Upper lobe of left lung (tissue), 6 donors: ENCODE measurements at regions not wholly inside any gene's neighbourhood (a gene's known extent, or its start where the extent isn't known, plus 50 kb on each side); places are given as distances from the start of the nearest gene placed in this dataset.

ENCODE experiments used
- ATAC-seq, 2 donors: fragments of 200-7000 bp; cut with Tn5 transposase; one replicate each; pipeline ENCODE4 v1.9.1; 2022; ENCODE audit warnings: mild to moderate bottlenecking in 2 of 2, moderate library complexity in 2 of 2; ENCODE audit not compliant: low FRiP score in 2 of 2
- DNase-seq, 2 donors: peaks; one replicate each; pipeline ENCODE4 v3.0.0-alpha.2; 2019 to 2020
- H3K27ac ChIP-seq, 4 donors: fragments of 200-600 bp; sonication (generic); one replicate each; pipeline ENCODE4 v1.5.1; 2016 to 2019
- H3K27me3 ChIP-seq, 4 donors: fragments of 200-600 bp; sonication (generic); one replicate each; pipeline ENCODE4 v1.5.1; 2017 to 2019
- H3K36me3 ChIP-seq, 4 donors: fragments of 200-600 bp; sonication (generic); one replicate each; pipeline ENCODE4 v1.5.1; 2016 to 2019
- H3K4me1 ChIP-seq, 4 donors: fragments of 200-600 bp; sonication (generic); one replicate each; pipeline ENCODE4 v1.5.1; 2018 to 2019
- H3K4me3 ChIP-seq, 4 donors: fragments of 200-600 bp; sonication (generic); one replicate each; pipeline ENCODE4 v1.5.1; 2017 to 2019; ENCODE audit warnings: mild to moderate bottlenecking in 2 of 4, moderate library complexity in 1 of 4
- H3K9me3 ChIP-seq, 4 donors: fragments of 200-600 bp; sonication (generic); one replicate each; pipeline ENCODE4 v1.5.1; 2018 to 2019
- EP300 ChIP-seq, 4 donors: sonication (generic); formaldehyde crosslinking; IDR thresholded peaks; one replicate each; pipeline ENCODE4 v1.5.1; 2017; ENCODE audit warnings: antibody characterized with exemption in 4 of 4, control low read depth in 2 of 4
- POLR2A ChIP-seq, 4 donors: fragments of 450-650 bp; IDR thresholded peaks; one replicate each; pipeline ENCODE4 v1.5.1; 2016 to 2017; ENCODE audit warnings: antibody characterized with exemption in 4 of 4, mild to moderate bottlenecking in 2 of 4
- POLR2AphosphoS5 ChIP-seq, 2 donors: sonication (generic); formaldehyde crosslinking; IDR thresholded peaks; one replicate each; pipeline ENCODE4 v1.5.1; 2017; ENCODE audit warnings: antibody characterized with exemption in 2 of 2
- WGBS, 2 donors: methylation state at CpG; one replicate each; pipeline ENCODE4 v1.1.5; 2017 to 2018; 5-methylcytosine and 5-hydroxymethylcytosine counted together
- TF ChIP-seq, protein P1 (sequence below), 6 experiments: fragments of 450-650 bp in 4 of 6; fragments of 200-600 bp in 2 of 6; sonication (generic) in 2 of 6; IDR thresholded peaks; one replicate each; pipeline ENCODE4 v1.5.1; 2016 to 2019; ENCODE audit warnings: antibody characterized with exemption in 6 of 6
- donor health status: DM: no; HTN: no; CAD: no; lungs with moderate emphysema.
- donor health status: DM: no; HTN: yes; CAD: no; lungs with severe emphysema.

DNA sequence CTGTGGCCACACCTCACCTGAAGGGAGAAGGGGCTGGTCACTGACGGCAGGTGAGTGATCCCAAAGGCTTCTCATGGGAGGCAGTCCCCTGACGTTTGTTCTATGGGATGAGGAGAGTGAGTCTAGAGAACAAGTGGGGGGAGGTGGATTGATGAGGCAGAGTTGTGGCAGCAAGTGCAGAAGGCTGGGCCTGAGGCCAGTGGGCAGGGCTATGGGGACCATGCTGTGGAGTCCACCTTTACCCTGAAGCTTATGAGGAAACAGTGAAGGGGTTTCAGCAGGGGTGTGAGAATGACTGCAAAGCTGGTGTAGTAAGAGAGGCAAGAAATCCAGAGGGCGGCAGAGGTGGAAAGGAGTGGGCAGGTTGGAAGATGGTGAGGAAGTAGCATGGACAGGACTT, 96.9 kb upstream of the PFN2 start:
- ATAC-seq = no peak

DNA sequence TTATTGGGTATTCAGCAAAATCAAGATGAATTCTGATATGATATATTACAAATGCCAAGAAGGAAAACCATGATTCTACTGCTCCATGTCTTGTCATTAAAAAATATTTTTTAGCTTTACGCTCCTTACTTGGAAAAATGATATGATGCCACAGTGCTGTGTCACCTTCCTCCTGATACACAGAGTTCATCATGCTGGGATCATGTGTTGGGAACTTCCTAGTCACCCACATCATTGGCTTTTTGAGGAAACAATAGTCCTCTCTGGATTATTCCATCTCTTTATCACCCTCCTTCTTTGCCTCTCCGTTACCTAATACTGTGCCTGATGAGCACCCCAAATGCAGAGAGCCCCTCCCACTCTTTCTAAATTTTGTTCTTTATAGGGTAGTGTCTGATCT, 94.3 kb upstream of the PFN2 start:
- Histone ChIP-seq H3K27ac (no peak overlapping the region), H3K27me3 (no peaks in the 10 kb centered on the region), H3K36me3 (no peaks in the 10 kb centered on the region), H3K9me3 (no peaks in the 10 kb centered on the region), H3K4me3 (no peak overlapping the region), H3K4me1 (no peaks in the 10 kb centered on the region)
- no peak for DNase-seq
- TF ChIP-seq, protein P1, sequence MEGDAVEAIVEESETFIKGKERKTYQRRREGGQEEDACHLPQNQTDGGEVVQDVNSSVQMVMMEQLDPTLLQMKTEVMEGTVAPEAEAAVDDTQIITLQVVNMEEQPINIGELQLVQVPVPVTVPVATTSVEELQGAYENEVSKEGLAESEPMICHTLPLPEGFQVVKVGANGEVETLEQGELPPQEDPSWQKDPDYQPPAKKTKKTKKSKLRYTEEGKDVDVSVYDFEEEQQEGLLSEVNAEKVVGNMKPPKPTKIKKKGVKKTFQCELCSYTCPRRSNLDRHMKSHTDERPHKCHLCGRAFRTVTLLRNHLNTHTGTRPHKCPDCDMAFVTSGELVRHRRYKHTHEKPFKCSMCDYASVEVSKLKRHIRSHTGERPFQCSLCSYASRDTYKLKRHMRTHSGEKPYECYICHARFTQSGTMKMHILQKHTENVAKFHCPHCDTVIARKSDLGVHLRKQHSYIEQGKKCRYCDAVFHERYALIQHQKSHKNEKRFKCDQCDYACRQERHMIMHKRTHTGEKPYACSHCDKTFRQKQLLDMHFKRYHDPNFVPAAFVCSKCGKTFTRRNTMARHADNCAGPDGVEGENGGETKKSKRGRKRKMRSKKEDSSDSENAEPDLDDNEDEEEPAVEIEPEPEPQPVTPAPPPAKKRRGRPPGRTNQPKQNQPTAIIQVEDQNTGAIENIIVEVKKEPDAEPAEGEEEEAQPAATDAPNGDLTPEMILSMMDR (IDR thresholded peaks at IDR 0.05) = no peak
- no peak for TF ChIP-seq EP300 (IDR thresholded peaks at IDR 0.05)
- no peak for TF ChIP-seq POLR2AphosphoS5 (IDR thresholded peaks at IDR 0.05)
- no peak for TF ChIP-seq POLR2A (IDR thresholded peaks at IDR 0.05)
- no peak for ATAC-seq
- 92 to 94% methylated on average over 2 of the region's 2 CpGs for WGBS, 2 donors

More for the DNA sequence above, 96.9 kb upstream of the PFN2 start:
- H3K4me1 ChIP-seq = no peaks in the 10 kb centered on the region
- no peak for DNase-seq
- H3K27ac ChIP-seq = no peak overlapping the region
- H3K9me3 ChIP-seq = no peaks in the 10 kb centered on the region
- no peak for TF ChIP-seq POLR2A (IDR thresholded peaks at IDR 0.05)
- TF ChIP-seq, protein P1 (IDR thresholded peaks at IDR 0.05) = no peak
- TF ChIP-seq POLR2AphosphoS5 (IDR thresholded peaks at IDR 0.05) = no peak
- no peak for TF ChIP-seq EP300 (IDR thresholded peaks at IDR 0.05)
- no peak overlapping the region for H3K4me3 ChIP-seq
- no peaks in the 10 kb centered on the region for H3K36me3 ChIP-seq
- 66 to 86% methylated on average over 3 of the region's 3 CpGs for WGBS, 2 donors
- no peaks in the 10 kb centered on the region for H3K27me3 ChIP-seq

DNA sequence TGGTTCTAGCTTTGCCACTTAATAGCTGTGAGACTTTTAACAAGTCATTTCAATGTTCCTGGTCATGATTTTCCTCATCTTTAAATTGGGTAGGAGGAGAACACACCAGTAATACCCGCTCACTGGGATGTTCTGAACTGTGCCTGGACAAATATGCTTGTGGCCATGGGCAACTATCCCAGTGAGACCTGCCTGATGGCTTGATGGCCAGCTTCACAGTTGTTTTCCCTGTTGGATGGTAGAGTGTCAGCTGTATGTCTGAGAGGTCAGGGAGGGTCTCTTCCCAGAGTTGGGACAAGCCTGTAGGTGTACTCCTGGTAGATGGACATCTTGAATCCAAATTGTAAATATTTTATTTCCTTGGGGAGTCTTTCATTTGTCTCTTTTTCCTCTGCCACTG, 92.5 kb upstream of the PFN2 start:
- H3K4me3 ChIP-seq = no peak overlapping the region

DNA sequence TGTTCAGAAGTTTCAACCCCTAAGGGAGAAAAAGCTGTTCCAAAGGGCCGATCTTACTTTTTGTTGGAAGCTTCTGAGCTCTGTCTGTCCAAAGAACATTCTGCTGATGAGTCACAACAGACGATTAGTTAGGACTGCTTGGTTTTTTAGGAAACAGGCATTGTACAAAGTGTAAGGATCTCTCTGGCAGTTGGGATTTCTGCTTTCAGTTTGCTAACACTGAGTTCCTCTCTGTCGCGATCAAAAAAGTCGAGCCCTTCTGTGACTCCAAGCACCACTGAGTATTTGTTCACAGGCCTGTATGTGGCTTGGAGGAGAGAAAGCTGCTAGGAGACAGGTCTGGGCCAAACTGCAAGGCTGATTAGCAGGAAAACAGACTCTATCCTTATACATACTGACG, 91.8 kb upstream of the PFN2 start:
- H3K4me1 ChIP-seq = no peaks in the 10 kb centered on the region
- WGBS, 2 donors = 46 to 62% methylated on average over 6 of the region's 6 CpGs
- TF ChIP-seq POLR2AphosphoS5 (IDR thresholded peaks at IDR 0.05) = no peak
- no peak for TF ChIP-seq EP300 (IDR thresholded peaks at IDR 0.05)
- TF ChIP-seq, protein P1 (IDR thresholded peaks at IDR 0.05) = no peak
- no peak for TF ChIP-seq POLR2A (IDR thresholded peaks at IDR 0.05)
- no peak for DNase-seq
- no peaks in the 10 kb centered on the region for H3K36me3 ChIP-seq
- peak overlapping the region in 3 of 4 donors; percentile 5 to 40 (median 38) for H3K27ac ChIP-seq
- ATAC-seq = peak in 1 of 2 donors; percentile 81
- H3K9me3 ChIP-seq = no peaks in the 10 kb centered on the region
- no peak overlapping the region for H3K4me3 ChIP-seq
- H3K27me3 ChIP-seq = no peaks in the 10 kb centered on the region

More for the DNA sequence above, 92.5 kb upstream of the PFN2 start:
- no peaks in the 10 kb centered on the region for H3K9me3 ChIP-seq
- 89 to 100% methylated on average over 1 of the region's 1 CpG for WGBS, 2 donors
- DNase-seq (no peak), ATAC-seq (no peak)
- no peak overlapping the region for H3K27ac ChIP-seq
- H3K36me3 ChIP-seq = no peaks in the 10 kb centered on the region
- H3K4me1 ChIP-seq = no peaks in the 10 kb centered on the region
- TF ChIP-seq EP300 (IDR thresholded peaks at IDR 0.05) (no peak), POLR2AphosphoS5 (IDR thresholded peaks at IDR 0.05) (no peak), POLR2A (IDR thresholded peaks at IDR 0.05) (no peak)
- TF ChIP-seq, protein P1 (IDR thresholded peaks at IDR 0.05) = no peak
- no peaks in the 10 kb centered on the region for H3K27me3 ChIP-seq

DNA sequence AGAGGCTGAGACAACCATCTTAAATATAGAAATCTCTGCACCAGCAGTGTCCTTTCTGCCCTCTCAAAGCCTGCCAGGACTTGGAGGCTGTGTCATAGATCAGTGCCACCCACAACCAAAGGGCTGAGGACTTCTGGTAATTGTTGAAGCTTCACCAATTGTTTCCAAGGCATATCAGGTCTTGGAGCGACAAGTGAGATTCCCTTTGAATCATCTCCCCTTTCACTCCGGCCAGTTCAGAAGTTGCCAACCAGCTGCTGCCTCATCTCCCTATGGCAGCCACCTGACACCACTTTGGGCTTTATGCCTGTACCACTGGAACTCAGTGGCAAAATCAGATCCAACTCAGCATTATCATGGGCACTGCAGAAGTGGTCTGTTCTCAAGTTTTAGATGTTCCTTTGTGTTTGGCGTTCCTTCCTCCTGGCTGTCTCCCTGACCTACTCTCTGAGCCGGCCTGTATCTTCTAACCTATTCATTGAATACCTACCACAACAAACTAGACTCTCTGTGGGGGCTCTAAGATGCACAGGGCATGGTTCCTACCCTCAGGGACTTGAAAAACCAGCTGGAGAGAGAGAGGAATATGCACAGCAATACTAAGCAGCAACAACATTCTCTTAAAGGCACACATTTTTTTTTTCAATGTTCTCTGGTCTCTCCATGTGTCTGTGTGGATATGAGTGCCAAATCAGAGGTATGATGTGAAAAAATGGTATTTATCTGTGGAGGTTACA, 90.8 kb upstream of the PFN2 start:
- ATAC-seq (no peak), DNase-seq (no peak)
- no peaks in the 10 kb centered on the region for H3K36me3 ChIP-seq
- H3K9me3 ChIP-seq = no peaks in the 10 kb centered on the region
- no peaks in the 10 kb centered on the region for H3K27me3 ChIP-seq
- WGBS, 2 donors = 94 to 96% methylated on average over 4 of the region's 4 CpGs
- no peaks in the 10 kb centered on the region for H3K4me1 ChIP-seq
- no peak overlapping the region for H3K27ac ChIP-seq
- no peak overlapping the region for H3K4me3 ChIP-seq
- TF ChIP-seq POLR2A (IDR thresholded peaks at IDR 0.05) (no peak), EP300 (IDR thresholded peaks at IDR 0.05) (no peak), POLR2AphosphoS5 (IDR thresholded peaks at IDR 0.05) (no peak)
- TF ChIP-seq, protein P1 (IDR thresholded peaks at IDR 0.05) = no peak
